HG03521 (cell line): ENCODE measurements at regions not wholly inside any gene's neighbourhood (a gene's known extent, or its start where the extent isn't known, plus 50 kb on each side); places are given as distances from the start of the nearest gene placed in this dataset.

Experiments used
- ATAC-seq: cut with Tn5 transposase; IDR thresholded peaks from one replicate; pipeline ENCODE4 v1.9.1; 2021; ENCODE audit warnings: mild to moderate bottlenecking, moderate library complexity; ENCODE audit not compliant: unreplicated experiment

- no peak for ATAC-seq
These were observed 209.9 kb downstream of the ARL4C start for GRCh38 chr2:234286956-234287355.

GRCh38 chr2:234286118-234286598 is 210.7 kb downstream of the ARL4C start:
- ATAC-seq = no peak

DNA sequence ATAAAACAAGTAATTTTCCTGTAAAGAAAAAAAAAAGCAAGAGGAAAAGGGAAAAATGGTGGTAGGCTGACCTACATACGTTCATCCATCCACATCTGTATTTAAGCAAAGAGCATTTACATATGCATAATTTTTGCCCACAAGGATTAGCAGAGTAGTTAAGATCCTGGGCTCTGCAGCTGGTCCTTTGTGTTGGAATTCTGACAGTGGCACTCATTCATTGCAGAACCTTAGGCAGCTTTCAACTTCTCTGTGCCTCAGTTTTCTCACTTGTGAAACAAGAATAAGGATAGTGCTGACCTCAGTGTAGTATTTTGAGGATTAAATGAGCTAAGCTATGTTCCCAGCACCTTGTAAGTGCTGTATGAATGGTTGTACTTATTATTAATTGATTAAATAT is 211.3 kb downstream of the ARL4C start:
- no peak for ATAC-seq

DNA sequence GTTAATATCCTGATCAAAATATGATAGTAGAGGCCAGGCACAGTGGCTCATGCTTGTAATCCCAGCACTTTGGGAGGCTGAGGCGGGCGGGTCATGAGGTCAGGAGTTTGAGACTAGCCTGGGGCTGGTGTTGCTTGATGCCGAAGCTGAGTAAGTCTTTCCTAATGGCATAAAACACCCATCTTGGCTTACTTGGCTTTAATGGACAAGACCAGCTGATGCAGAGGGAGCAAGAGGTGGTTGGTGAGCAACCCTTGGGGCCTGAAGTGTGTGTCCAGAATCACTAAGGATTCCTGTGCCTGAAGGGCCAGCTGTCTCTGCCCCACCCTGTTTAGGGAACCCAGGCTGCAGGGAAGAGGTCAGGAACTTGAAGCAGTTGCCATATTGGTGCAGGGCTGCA is 217.2 kb downstream of the ARL4C start:
- no peak for ATAC-seq

DNA sequence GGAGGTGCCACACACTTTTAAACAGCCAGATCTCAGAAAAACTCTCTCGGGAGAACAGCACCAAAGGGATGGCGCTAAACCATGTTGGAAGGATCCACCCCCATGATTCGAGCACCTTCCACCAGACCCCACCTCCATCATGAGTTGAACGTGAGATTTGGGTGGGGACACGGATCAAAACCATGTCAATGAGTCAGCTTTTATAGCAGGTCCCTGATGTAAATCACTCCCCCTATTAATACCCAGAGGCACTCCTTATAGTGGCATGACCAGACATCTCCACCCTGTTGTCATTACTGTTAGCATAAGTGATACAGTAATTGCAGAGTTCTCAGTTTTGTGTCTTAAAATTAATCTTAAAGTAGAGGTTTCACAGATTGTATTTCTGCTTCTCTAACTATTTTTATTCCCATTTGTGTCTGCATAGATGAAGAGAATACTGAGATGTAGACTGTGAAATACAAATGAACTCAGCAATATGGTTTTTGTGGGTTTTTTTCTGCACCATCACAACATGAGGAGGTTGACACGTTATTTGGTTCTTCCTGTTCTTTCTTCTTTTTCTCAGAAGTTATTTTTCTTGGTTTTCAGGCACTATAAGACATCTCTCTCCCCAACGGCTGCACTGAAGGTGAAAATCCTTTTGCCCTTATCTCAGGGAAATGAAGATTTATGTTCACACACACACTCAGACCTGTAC is 218.2 kb downstream of the ARL4C start:
- no peak for ATAC-seq

DNA sequence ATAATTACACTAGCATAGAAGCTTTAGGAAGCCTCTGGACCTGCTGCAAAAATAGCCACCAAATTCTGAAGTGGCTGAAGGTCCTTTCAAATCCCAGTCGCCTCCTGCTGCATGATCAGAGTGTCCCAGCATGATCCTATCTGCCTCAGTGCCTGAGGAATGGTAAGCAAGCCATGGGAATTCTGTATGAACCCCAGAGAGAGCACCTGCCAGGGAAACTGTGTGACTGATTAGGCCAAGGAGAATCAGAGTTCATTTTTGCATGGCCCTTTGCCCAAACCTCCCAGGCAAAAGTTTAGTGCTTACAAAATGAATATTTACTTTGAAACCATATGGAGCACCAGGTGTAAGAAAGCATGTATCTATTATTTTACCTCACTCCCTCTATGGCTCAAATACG is 221.4 kb downstream of the ARL4C start:
- ATAC-seq = no peak

DNA sequence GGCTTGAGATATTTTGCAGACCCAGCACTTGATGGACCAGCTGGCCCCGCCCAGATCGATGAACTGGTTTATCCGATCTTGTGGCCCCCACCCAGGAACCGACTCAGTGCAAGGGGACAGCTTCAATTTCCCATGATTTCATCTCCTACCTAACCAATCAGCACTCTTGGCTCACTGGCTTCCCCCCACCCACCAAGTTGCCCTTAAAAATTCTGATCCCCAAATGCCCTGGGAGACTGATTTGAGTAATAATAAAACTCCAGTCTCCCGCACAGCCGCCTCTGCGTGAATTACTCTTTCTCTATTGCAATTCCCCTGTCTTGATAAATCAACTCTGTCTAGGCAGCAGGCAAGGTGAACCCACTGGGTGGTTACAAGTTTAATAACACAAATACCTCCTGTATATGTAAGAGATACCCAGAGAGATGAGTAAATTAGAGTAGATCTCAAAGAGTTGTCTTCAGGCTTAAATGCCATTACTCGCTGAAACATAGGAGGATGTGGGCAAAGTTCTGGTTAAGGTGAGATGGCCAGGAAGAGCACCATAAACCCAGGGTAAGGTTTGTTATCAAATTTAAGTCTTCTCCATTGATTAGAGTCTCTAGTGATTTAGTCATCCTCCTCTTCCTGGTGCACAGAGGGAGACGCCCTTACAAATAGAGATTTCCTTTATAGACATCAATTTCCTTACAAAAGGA is 222.8 kb downstream of the ARL4C start:
- ATAC-seq = no peak

DNA sequence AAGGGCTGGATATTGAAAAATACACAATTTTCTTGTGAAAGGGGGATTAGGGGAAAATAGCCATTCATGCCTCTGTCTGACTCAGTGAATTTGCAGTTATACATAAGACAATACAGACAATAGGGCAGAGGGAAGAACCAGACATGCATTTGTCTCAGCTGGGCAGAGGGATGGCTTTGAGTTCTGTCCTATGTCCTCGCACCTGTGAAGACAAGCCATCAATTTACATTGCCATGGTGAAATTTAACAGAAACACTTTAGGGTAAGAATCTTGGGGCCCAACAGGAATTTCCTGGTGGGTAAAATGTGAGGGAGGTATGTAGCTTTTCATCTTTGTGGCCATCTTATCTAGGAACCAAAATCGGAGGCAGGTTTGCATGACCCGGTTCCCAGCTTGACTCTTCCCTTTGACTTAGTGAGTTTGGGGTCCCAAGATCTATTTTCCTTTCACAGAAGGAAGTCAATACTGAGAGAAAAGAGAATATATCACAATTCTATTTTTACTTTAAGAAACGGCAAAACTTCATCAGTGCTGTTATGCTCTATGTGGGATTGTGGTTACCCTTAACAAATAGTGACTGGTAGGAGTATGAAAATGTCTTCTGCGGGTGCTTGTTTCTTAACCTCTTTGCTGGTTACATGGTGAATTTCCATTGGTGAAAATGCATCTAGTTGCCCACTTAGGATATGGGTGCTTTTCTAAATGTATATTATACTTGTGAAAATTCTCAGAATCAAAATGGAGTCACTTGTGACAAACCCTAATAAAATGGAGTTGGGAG is 221.8 kb downstream of the SPP2 start:
- no peak for ATAC-seq

GRCh38 chr2:234271338-234271737 is 220.8 kb downstream of the SPP2 start:
- no peak for ATAC-seq

GRCh38 chr2:234269769-234270204 is 219.3 kb downstream of the SPP2 start:
- ATAC-seq = no peak

GRCh38 chr2:234267534-234267933 is 217.0 kb downstream of the SPP2 start:
- ATAC-seq = no peak

DNA sequence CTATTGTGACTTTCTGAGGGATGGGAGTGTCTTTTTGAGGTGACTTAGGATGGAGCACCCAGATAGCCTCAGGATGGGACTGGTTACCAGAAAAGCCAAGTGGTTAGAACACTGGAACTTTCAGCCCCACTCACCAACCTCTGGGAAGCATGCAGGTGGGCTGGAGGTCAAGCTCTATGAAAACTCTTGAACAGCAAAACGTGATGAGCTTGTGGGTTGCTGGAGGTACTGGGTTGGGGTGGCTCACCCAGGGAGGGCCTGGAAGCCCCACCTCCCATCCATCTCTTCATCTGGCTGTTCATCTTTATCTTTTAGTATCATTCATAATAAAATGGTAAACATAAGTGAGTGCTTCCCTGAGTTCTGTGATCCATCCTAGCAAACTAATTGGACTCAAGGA is 216.4 kb downstream of the SPP2 start:
- no peak for ATAC-seq

- no peak for ATAC-seq
These were observed 214.7 kb downstream of the SPP2 start for GRCh38 chr2:234265206-234265605.

DNA sequence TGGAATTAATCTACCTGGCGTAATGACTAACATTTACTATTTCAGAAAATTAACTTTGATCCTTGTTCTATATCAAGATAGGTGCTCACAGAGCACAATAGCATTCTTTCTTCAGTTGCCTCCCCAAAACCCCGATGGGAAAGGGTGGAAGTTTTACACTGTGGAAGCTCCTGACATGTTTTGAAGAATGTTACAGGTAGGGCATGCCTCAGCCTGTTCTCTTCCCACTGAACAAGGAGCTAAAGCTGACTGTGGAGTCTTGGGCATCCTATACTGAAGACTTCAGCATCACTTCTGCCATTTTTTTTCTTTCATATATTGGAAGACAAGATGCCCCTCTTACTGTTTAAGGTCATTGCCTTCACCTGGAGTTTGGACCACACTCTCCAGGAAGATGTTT is 211.2 kb downstream of the SPP2 start:
- ATAC-seq = no peak

DNA sequence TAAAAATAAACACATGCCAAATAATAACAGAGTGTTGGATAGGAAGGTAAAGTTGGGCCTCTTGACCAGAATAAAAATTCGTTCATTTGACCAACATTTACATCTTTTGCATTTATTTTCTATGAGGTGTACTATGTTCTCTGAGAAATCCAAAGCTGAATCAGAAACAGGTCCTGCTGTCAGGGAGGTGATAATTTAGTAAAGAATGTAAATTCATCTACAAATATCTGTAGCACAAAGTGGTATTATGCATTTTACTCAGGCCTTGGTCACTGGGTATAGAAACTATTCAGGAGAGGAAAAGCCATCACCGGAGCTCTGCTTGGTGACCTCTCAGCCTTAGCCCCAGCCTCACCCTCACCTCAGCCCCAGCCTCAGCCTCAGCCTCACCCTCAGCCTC is 208.9 kb downstream of the SPP2 start:
- no peak for ATAC-seq

- ATAC-seq = no peak
These were observed 208.2 kb downstream of the SPP2 start for GRCh38 chr2:234258562-234259141.

GRCh38 chr2:234257859-234258561 is 207.5 kb downstream of the SPP2 start:
- ATAC-seq = no peak

- no peak for ATAC-seq
These were observed 206.0 kb downstream of the SPP2 start for GRCh38 chr2:234256516-234256915.

- ATAC-seq = no peak
These were observed 204.4 kb downstream of the SPP2 start for GRCh38 chr2:234254783-234255521.

- no peak for ATAC-seq
These were observed 202.3 kb downstream of the SPP2 start for GRCh38 chr2:234252772-234253171.
